ENCODE measurements at regions not wholly inside any gene's neighbourhood (a gene's known extent, or its start where the extent isn't known, plus 50 kb on each side); places are given as distances from the start of the nearest gene placed in this dataset.

DNA sequence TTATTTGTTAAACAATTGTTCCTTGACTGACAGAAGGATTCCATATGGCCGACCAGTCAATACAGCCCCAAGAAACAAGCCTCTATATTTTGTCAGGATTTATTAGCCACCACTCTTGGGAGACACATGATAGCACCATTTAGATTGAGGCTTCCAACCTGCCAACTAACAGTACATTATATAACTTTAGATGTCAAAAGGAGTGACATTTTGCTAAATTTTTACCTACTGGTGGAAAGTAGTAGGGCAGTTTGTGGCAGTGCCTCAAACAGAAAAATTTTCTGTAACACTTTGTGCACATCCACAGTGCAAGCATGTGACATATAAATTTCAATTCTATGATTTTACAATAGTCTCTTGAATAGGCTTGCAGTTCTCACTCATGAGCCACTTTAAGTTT, 464.0 kb downstream of the TRIB2 start:
- TF ChIP-seq GATA2 (IDR thresholded peaks at IDR 0.05; ENCODE audit: low read depth, low read length), result no peak
- no peak for TF ChIP-seq GATA3 (IDR thresholded peaks at IDR 0.05; ENCODE audit: low read depth, low read length)

All from SH-SY5Y (cell line).